Trophoblast cell (in vitro differentiated cells and primary cell): ENCODE measurements at regions not wholly inside any gene's neighbourhood (a gene's known extent, or its start where the extent isn't known, plus 50 kb on each side); places are given as distances from the start of the nearest gene placed in this dataset.

Source experiments
- DNase-seq, 2 donors: peaks; one replicate each; pipeline ENCODE4 v3.0.0-alpha.2; 2016
- H2AFZ ChIP-seq: 2 replicates; pipeline ENCODE4 v1.6.1; 2013; ENCODE audit warnings: low read length, moderate library complexity, mild to moderate bottlenecking; ENCODE audit not compliant: insufficient read depth, poor library complexity
- H2AK5ac ChIP-seq: 2 replicates; pipeline ENCODE4 v1.6.1; 2013; ENCODE audit warnings: mild to moderate bottlenecking, low read length
- H2BK120ac ChIP-seq: 2 replicates; pipeline ENCODE4 v1.6.1; 2013; ENCODE audit warnings: low read length, mild to moderate bottlenecking, moderate library complexity; ENCODE audit not compliant: insufficient read depth, poor library complexity
- H2BK12ac ChIP-seq: 2 replicates; pipeline ENCODE4 v1.6.1; 2013; ENCODE audit warnings: mild to moderate bottlenecking, low read length, moderate library complexity
- H2BK5ac ChIP-seq: 2 replicates; pipeline ENCODE4 v1.6.1; 2013; ENCODE audit warnings: low read length, low read depth, moderate library complexity, mild to moderate bottlenecking; ENCODE audit not compliant: poor library complexity
- H3K14ac ChIP-seq: 2 replicates; pipeline ENCODE4 v1.6.1; 2013; ENCODE audit warnings: mild to moderate bottlenecking, low read length
- H3K18ac ChIP-seq: 2 replicates; pipeline ENCODE4 v1.6.1; 2013; ENCODE audit warnings: mild to moderate bottlenecking, low read length
- H3K23ac ChIP-seq: 2 replicates; pipeline ENCODE4 v1.6.1; 2013; ENCODE audit warnings: low read length
- H3K27ac ChIP-seq: 2 replicates; pipeline ENCODE4 v1.5.1; 2013; ENCODE audit warnings: low read depth, mild to moderate bottlenecking, inconsistent platforms, low read length, moderate library complexity
- H3K27me3 ChIP-seq: 2 replicates; pipeline ENCODE4 v1.6.1; 2013; ENCODE audit warnings: inconsistent platforms, mild to moderate bottlenecking, low read length, moderate library complexity; ENCODE audit not compliant: insufficient read depth
- H3K36me3 ChIP-seq, 2 experiments: 1 replicate in 1 of 2; 2 replicates in 1 of 2; pipeline ENCODE4 v1.6.1; 2013; ENCODE audit warnings: low read length in 2 of 2, mild to moderate bottlenecking in 2 of 2, moderate library complexity in 1 of 2; ENCODE audit not compliant: insufficient read depth in 2 of 2, control insufficient read depth in 1 of 2
- H3K4ac ChIP-seq: 2 replicates; pipeline ENCODE4 v1.6.1; 2013; ENCODE audit warnings: low read depth, mild to moderate bottlenecking, low read length, moderate library complexity
- H3K4me1 ChIP-seq, 2 experiments: 1 replicate in 1 of 2; 2 replicates in 1 of 2; pipeline ENCODE4 v1.6.1; 2013; ENCODE audit warnings: low read length in 2 of 2, mild to moderate bottlenecking in 2 of 2, moderate library complexity in 1 of 2; ENCODE audit not compliant: insufficient read depth in 2 of 2, control insufficient read depth in 1 of 2
- H3K4me2 ChIP-seq: 2 replicates; pipeline ENCODE4 v1.6.1; 2013; ENCODE audit warnings: inconsistent platforms, mild to moderate bottlenecking, low read length, moderate library complexity
- H3K4me3 ChIP-seq: 2 replicates; pipeline ENCODE4 v1.5.1; 2013; ENCODE audit warnings: mild to moderate bottlenecking, low read depth, low read length, inconsistent platforms
- H3K79me1 ChIP-seq: one replicate; pipeline ENCODE4 v1.6.1; 2013; ENCODE audit warnings: low read length
- H3K79me2 ChIP-seq: 2 replicates; pipeline ENCODE4 v1.6.1; 2013; ENCODE audit warnings: low read length, mild to moderate bottlenecking; ENCODE audit not compliant: control insufficient read depth, insufficient read depth, poor library complexity
- H3K9ac ChIP-seq: 2 replicates; pipeline ENCODE4 v1.6.1; 2013; ENCODE audit warnings: mild to moderate bottlenecking, low read length
- H3K9me3 ChIP-seq: 2 replicates; pipeline ENCODE4 v1.6.1; 2013; ENCODE audit warnings: low read depth, mild to moderate bottlenecking, control low read depth, inconsistent platforms, low read length; ENCODE audit not compliant: insufficient read depth
- H4K12ac ChIP-seq: 2 replicates; pipeline ENCODE4 v1.6.1; 2013; ENCODE audit warnings: low read depth, mild to moderate bottlenecking, low read length, moderate library complexity
- H4K8ac ChIP-seq: 2 replicates; pipeline ENCODE4 v1.6.1; 2013; ENCODE audit warnings: low read depth, mild to moderate bottlenecking, low read length, moderate library complexity
- H4K91ac ChIP-seq: one replicate; pipeline ENCODE4 v1.6.1; 2013; ENCODE audit warnings: low read depth, mild to moderate bottlenecking, low read length, moderate library complexity
- WGBS: extraction: QIAGEN DNeasy Blood & Tissue Kit; methylation state at CpG from one replicate; pipeline ENCODE4 v1.1.7; 2013; ENCODE audit warnings: missing lambda C conversion rate; ENCODE audit not compliant: insufficient read length, insufficient coverage; ENCODE audit errors: extremely low coverage; 5-methylcytosine and 5-hydroxymethylcytosine counted together

DNA sequence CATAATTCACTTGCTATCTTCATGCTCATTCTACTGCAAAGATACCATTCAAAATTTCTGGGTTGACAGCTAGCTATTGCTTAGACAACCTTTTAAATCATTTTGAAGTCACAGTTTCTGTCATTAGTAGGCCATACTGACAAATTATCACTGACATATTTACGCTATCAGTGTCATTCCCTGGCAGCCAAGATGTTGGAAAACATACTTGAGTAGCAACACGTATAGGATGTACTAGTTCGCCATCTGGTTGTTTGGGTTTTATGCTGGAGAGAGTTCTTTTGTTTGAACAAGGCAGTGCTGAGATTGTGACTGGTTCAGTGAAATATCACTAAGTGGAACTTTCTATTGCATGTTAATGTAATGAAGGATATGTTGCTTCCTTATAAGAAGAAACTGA, 621.9 kb downstream of the DTWD2 start:
- H4K8ac ChIP-seq: no peak overlapping the region
- H2BK5ac ChIP-seq: no peak overlapping the region
- H3K79me1 ChIP-seq: no peaks in the 10 kb centered on the region
- H3K4me1 ChIP-seq: no peaks in the 10 kb centered on the region
- no CpG with 5 or more reads among the region's 3 CpGs for WGBS
- H3K27me3 ChIP-seq: no peaks in the 10 kb centered on the region
- no peaks in the 10 kb centered on the region for H3K79me2 ChIP-seq
- no peak overlapping the region for H3K4me2 ChIP-seq
- H3K4ac ChIP-seq: no peak overlapping the region
- H3K9ac ChIP-seq: no peak overlapping the region
- no peak overlapping the region for H3K18ac ChIP-seq
- H3K14ac ChIP-seq: no peak overlapping the region
- no peak overlapping the region for H2AK5ac ChIP-seq
- no peak overlapping the region for H2BK120ac ChIP-seq
- no peak for DNase-seq
- H2BK12ac ChIP-seq: no peak overlapping the region
- no peak overlapping the region for H4K12ac ChIP-seq
- H3K4me3 ChIP-seq: no peak overlapping the region
- H3K27ac ChIP-seq: no peak overlapping the region
- no peaks in the 10 kb centered on the region for H3K9me3 ChIP-seq
- no peak overlapping the region for H2AFZ ChIP-seq
- H4K91ac ChIP-seq: no peak overlapping the region
- H3K23ac ChIP-seq: no peak overlapping the region
- H3K36me3 ChIP-seq: no peaks in the 10 kb centered on the region

DNA sequence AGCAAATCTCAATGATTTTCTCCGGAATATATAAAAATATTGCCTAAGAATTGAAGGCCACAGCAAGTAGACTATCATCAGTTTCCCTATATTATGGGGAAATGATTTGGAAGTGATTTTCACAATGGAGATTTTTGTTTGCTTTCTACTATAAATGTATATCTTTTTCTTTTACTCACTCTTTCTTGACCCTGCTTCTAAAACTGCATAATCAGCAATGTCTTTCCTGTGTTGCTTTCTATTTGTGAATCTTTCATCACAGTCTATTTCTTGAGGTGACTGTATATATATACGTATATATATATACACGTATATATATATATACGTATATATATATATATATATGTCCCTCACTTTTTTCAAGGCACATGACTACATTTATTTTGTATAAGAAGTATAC, 622.6 kb downstream of the DTWD2 start:
- H3K36me3 ChIP-seq: no peaks in the 10 kb centered on the region
- no peak overlapping the region for H2BK12ac ChIP-seq
- no peaks in the 10 kb centered on the region for H3K79me1 ChIP-seq
- H3K4me3 ChIP-seq: no peak overlapping the region
- no peak overlapping the region for H3K4ac ChIP-seq
- H3K18ac ChIP-seq: no peak overlapping the region
- H3K4me2 ChIP-seq: no peak overlapping the region
- DNase-seq: no peak
- no peak overlapping the region for H4K91ac ChIP-seq
- H2BK120ac ChIP-seq: no peak overlapping the region
- H2BK5ac ChIP-seq: no peak overlapping the region
- H3K23ac ChIP-seq: no peak overlapping the region
- no peaks in the 10 kb centered on the region for H3K9me3 ChIP-seq
- H3K27me3 ChIP-seq: no peaks in the 10 kb centered on the region
- H4K12ac ChIP-seq: no peak overlapping the region
- H4K8ac ChIP-seq: no peak overlapping the region
- no peak overlapping the region for H2AK5ac ChIP-seq
- no peak overlapping the region for H3K27ac ChIP-seq
- no peaks in the 10 kb centered on the region for H3K79me2 ChIP-seq
- no CpG with 5 or more reads among the region's 4 CpGs for WGBS
- no peaks in the 10 kb centered on the region for H3K4me1 ChIP-seq
- no peak overlapping the region for H3K9ac ChIP-seq
- H3K14ac ChIP-seq: no peak overlapping the region
- no peak overlapping the region for H2AFZ ChIP-seq

DNA sequence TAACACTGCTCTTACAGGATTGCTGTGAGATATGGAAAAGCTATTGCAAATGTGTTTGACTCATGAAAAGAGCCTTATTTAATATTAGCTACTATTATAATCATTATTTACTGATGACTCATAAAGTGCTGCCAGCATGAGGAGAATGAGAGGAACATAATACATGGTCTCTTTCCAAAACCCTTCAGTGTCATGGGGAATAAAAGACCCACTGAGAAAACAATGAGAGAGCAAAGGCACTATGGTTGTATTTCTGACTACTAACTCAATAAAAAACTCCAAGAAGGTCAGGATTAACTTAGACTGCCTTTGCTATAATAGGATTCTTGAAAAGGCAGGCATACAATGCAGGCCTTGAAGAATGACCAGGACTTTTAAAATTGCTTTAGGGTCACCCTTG, 633.5 kb downstream of the DTWD2 start:
- H3K14ac ChIP-seq: no peak overlapping the region
- H3K4me1 ChIP-seq: no peaks in the 10 kb centered on the region

DNA sequence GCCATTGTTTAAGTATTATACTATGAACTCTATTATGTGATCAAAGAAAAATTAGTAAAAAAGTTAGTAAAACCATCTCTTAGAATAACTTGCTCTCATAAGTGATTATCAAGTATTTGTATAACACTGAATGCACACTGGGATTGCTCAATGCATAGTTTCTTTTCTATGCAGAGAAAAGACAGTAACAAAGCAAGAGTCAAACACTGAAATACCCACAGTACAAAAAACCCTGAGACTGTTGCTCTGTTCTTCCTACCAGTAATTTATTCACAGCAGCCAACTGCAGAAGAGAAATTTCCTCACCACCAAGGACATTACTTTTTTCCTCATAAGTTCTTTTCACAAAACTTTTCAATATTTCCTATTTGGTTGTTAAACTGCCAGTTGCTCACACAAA, 634.4 kb downstream of the DTWD2 start:
- Histone ChIP-seq H4K12ac (no peak overlapping the region), H3K23ac (no peak overlapping the region), H4K91ac (no peak overlapping the region), H3K27ac (no peak overlapping the region), H3K36me3 (no peaks in the 10 kb centered on the region), H3K9ac (no peak overlapping the region), H3K18ac (no peak overlapping the region), H4K8ac (no peak overlapping the region), H2AFZ (no peak overlapping the region), H3K4me1 (no peaks in the 10 kb centered on the region), H3K4me3 (no peak overlapping the region), H2AK5ac (no peak overlapping the region), H3K27me3 (no peaks in the 10 kb centered on the region), H3K79me1 (no peaks in the 10 kb centered on the region), H3K4ac (no peak overlapping the region), H3K79me2 (no peaks in the 10 kb centered on the region), H3K14ac (no peak overlapping the region), H2BK12ac (no peak overlapping the region), H2BK120ac (no peak overlapping the region), H3K9me3 (no peaks in the 10 kb centered on the region), H3K4me2 (no peak overlapping the region), H2BK5ac (no peak overlapping the region)
- DNase-seq: no peak

More for the DNA sequence above, 633.5 kb downstream of the DTWD2 start:
- H3K4ac ChIP-seq: no peak overlapping the region
- H3K27ac ChIP-seq: no peak overlapping the region
- no peaks in the 10 kb centered on the region for H3K36me3 ChIP-seq
- no peak overlapping the region for H2BK5ac ChIP-seq
- H3K79me1 ChIP-seq: no peaks in the 10 kb centered on the region
- H3K9ac ChIP-seq: no peak overlapping the region
- H2BK12ac ChIP-seq: no peak overlapping the region
- H4K12ac ChIP-seq: no peak overlapping the region
- no peak overlapping the region for H2AK5ac ChIP-seq
- no peak overlapping the region for H2AFZ ChIP-seq
- H3K23ac ChIP-seq: no peak overlapping the region
- H3K18ac ChIP-seq: no peak overlapping the region
- no peaks in the 10 kb centered on the region for H3K27me3 ChIP-seq
- no peak overlapping the region for H4K8ac ChIP-seq
- no peaks in the 10 kb centered on the region for H3K9me3 ChIP-seq
- DNase-seq: no peak
- H3K79me2 ChIP-seq: no peaks in the 10 kb centered on the region
- no peak overlapping the region for H3K4me2 ChIP-seq
- H4K91ac ChIP-seq: no peak overlapping the region
- no peak overlapping the region for H2BK120ac ChIP-seq
- no peak overlapping the region for H3K4me3 ChIP-seq

DNA sequence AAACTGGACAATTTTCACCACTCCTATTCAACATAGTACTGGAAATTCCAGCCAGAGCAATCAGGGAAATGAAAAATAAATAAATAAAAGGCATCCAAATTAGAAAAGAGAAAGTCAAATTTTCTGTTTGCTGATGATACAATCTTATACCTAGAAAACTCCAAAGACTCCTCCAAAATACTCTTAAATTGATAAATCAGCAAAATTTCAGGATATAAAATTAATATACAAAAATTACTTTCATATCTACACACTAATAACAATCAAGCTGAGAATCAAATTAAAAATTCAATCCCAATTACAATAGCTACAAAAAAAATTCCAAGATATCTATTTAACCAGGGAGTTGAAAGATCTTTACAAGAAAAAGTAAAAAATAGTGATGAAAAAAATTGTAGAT, 651.9 kb downstream of the DTWD2 start:
- Histone ChIP-seq H3K14ac (no peak overlapping the region), H3K4me2 (no peak overlapping the region), H3K27ac (no peak overlapping the region), H4K91ac (no peak overlapping the region), H2AK5ac (no peak overlapping the region), H3K36me3 (no peaks in the 10 kb centered on the region), H4K12ac (no peak overlapping the region), H3K79me2 (no peaks in the 10 kb centered on the region), H2BK120ac (no peak overlapping the region), H3K4me1 (no peaks in the 10 kb centered on the region), H3K18ac (no peak overlapping the region), H3K9me3 (no peaks in the 10 kb centered on the region), H3K79me1 (no peaks in the 10 kb centered on the region), H3K4ac (no peak overlapping the region), H3K9ac (no peak overlapping the region), H3K27me3 (no peaks in the 10 kb centered on the region), H2BK5ac (no peak overlapping the region), H2AFZ (no peak overlapping the region), H2BK12ac (no peak overlapping the region), H4K8ac (no peak overlapping the region), H3K4me3 (no peak overlapping the region), H3K23ac (no peak overlapping the region)
- DNase-seq: no peak
